Thoracic aorta (tissue), 2 donors: ENCODE measurements at regions not wholly inside any gene's neighbourhood (a gene's known extent, or its start where the extent isn't known, plus 50 kb on each side); places are given as distances from the start of the nearest gene placed in this dataset.
"Not testable (repeated sequence)": the region's sequence is repeated elsewhere in the genome, so short reads cannot be mapped to it uniquely, and the experiment has no call there.

Experiments used
- ATAC-seq: fragments of 150-250 bp; one replicate; pipeline ENCODE4 v1.8.0; 2017; ENCODE audit warnings: low read depth; ENCODE audit not compliant: insufficient number of reproducible peaks, low FRiP score
- DNase-seq: peaks from one replicate; pipeline ENCODE4 v3.0.0-alpha.2; 2020; ENCODE audit warnings: low spot score
- H3K27ac ChIP-seq, 2 donors: fragments of 200-600 bp; sonication (generic); 1 replicate in 1 of 2; 2 replicates in 1 of 2; pipeline ENCODE4 v1.5.1; 2016; ENCODE audit warnings: mild to moderate bottlenecking in 2 of 2, moderate library complexity in 2 of 2
- H3K27me3 ChIP-seq: fragments of 200-600 bp; sonication (generic); replicated peaks from 2 replicates; pipeline ENCODE4 v1.6.0; 2016; ENCODE audit warnings: mild to moderate bottlenecking; ENCODE audit not compliant: insufficient read depth
- H3K36me3 ChIP-seq: fragments of 200-600 bp; sonication (generic); one replicate; pipeline ENCODE4 v1.5.1; 2016
- H3K4me1 ChIP-seq, 2 donors: fragments of 200-600 bp; sonication (generic); 1 replicate in 1 of 2; 2 replicates in 1 of 2; pipeline versions ENCODE4 v1.5.1 to v1.6.0; 2016; ENCODE audit warnings: low read depth in 2 of 2, mild to moderate bottlenecking in 1 of 2; ENCODE audit not compliant: control insufficient read depth in 1 of 2
- H3K4me3 ChIP-seq: fragments of 200-600 bp; sonication (generic); 2 replicates; pipeline ENCODE4 v1.5.1; 2016; ENCODE audit warnings: mild to moderate bottlenecking
- H3K9me3 ChIP-seq: fragments of 200-600 bp; sonication (generic); 2 replicates; pipeline ENCODE4 v1.5.1; 2016
- CTCF ChIP-seq: fragments of 200-600 bp; sonication (generic); IDR thresholded peaks from one replicate; pipeline ENCODE4 v1.5.1; 2019; ENCODE audit warnings: antibody characterized with exemption

GRCh38 chr7:97234494-97234893, 117.0 kb downstream of the SDHAF3 start:
- ATAC-seq, H3K4me1 ChIP-seq, H3K27ac ChIP-seq, DNase-seq, H3K9me3 ChIP-seq, H3K27me3 ChIP-seq, H3K36me3 ChIP-seq, H3K4me3 ChIP-seq: not testable (repeated sequence)

GRCh38 chr7:97246317-97246716, 128.8 kb downstream of the SDHAF3 start:
- Histone ChIP-seq H3K27me3 (no peaks in the 10 kb centered on the region), H3K4me3 (no peak overlapping the region), H3K4me1 (no peaks in the 10 kb centered on the region), H3K9me3 (peaks cover 5% of the 10 kb centered on the region), H3K36me3 (no peaks in the 10 kb centered on the region), H3K27ac (no peak overlapping the region)
- DNase-seq, result no peak
- no peak for ATAC-seq
- no peak for TF ChIP-seq CTCF

GRCh38 chr7:97258187-97258586, 140.7 kb downstream of the SDHAF3 start:
- H3K27ac ChIP-seq, H3K36me3 ChIP-seq, H3K9me3 ChIP-seq, H3K27me3 ChIP-seq, DNase-seq, H3K4me1 ChIP-seq, H3K4me3 ChIP-seq, ATAC-seq: not testable (repeated sequence)

GRCh38 chr7:97269741-97270140, 152.2 kb downstream of the SDHAF3 start:
- TF ChIP-seq CTCF, result no peak
- H3K9me3 ChIP-seq, result no peaks in the 10 kb centered on the region
- ATAC-seq (no peak), DNase-seq (no peak)
- H3K27me3 ChIP-seq, result no peaks in the 10 kb centered on the region
- H3K36me3 ChIP-seq, result no peaks in the 10 kb centered on the region
- no peak overlapping the region for H3K4me3 ChIP-seq
- no peak overlapping the region for H3K27ac ChIP-seq
- H3K4me1 ChIP-seq, result no peaks in the 10 kb centered on the region

GRCh38 chr7:97270280-97270679, 152.8 kb downstream of the SDHAF3 start:
- no peaks in the 10 kb centered on the region for H3K4me1 ChIP-seq
- no peaks in the 10 kb centered on the region for H3K36me3 ChIP-seq
- DNase-seq (no peak), ATAC-seq (no peak)
- no peaks in the 10 kb centered on the region for H3K9me3 ChIP-seq
- no peak overlapping the region for H3K4me3 ChIP-seq
- H3K27me3 ChIP-seq, result no peaks in the 10 kb centered on the region
- no peak overlapping the region for H3K27ac ChIP-seq
- no peak for TF ChIP-seq CTCF

- no peak overlapping the region for H3K27ac ChIP-seq
- TF ChIP-seq CTCF, result no peak
- no peak for ATAC-seq
Measured at GRCh38 chr7:97271619-97272018, 154.1 kb downstream of the SDHAF3 start.

More at GRCh38 chr7:97271619-97272018, 154.1 kb downstream of the SDHAF3 start:
- H3K4me3 ChIP-seq, result no peak overlapping the region
- no peaks in the 10 kb centered on the region for H3K27me3 ChIP-seq
- H3K9me3 ChIP-seq, result no peaks in the 10 kb centered on the region
- H3K36me3 ChIP-seq, result no peaks in the 10 kb centered on the region
- DNase-seq, result no peak
- no peaks in the 10 kb centered on the region for H3K4me1 ChIP-seq
